HG03439 (cell line): ENCODE measurements at regions not wholly inside any gene's neighbourhood (a gene's known extent, or its start where the extent isn't known, plus 50 kb on each side); places are given as distances from the start of the nearest gene placed in this dataset.

Experiments used
- ATAC-seq: cut with Tn5 transposase; IDR thresholded peaks from one replicate; pipeline ENCODE4 v1.9.1; 2021; ENCODE audit warnings: mild to moderate bottlenecking, moderate library complexity; ENCODE audit not compliant: unreplicated experiment

DNA sequence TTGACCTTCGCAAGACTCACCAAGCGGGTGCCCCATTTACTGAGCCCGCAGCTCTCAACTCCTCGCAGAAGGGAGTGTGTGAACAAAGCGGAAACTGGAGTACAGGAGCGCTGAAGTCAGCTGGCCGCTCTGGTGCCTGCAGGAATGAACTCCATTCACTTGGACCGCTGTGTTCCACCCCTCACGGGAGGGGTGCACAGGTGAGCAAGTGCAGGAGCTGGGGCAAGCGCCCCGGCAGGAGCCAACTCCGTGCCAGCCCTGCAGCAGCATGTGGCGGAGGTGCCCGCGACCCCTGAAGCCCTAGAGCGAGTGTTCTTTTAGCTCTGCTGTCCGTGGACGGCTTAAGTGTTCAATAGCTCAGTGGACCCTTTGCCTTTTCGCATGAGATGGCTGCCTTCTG lies 471.6 kb upstream of the ADGRL4 start:
- ATAC-seq = no peak

- ATAC-seq = peak; percentile 78
Measured at GRCh38 chr1:79472067-79472656, 465.6 kb upstream of the ADGRL4 start.

DNA sequence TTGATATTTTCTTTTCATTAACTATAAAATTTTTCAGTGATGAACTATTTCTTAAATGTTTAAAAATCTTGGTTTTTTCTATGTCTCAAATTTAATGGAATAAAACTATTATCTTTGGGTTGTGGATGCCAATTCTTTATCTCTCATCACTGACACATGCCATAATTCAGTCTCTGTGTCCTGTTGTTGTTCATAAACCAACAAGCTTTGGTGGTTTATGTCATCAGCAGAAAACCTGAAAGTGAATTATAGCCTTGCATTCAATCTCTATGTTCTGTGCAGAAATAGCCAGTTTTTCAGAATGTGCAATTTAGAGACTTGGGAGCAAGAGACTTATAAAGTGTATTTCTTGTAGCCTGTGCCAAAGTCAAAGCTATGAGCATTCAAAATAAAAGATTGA lies 462.6 kb upstream of the ADGRL4 start:
- no peak for ATAC-seq

- peak; percentile 99 for ATAC-seq
Measured at GRCh38 chr1:79460773-79461436, 454.4 kb upstream of the ADGRL4 start.

DNA sequence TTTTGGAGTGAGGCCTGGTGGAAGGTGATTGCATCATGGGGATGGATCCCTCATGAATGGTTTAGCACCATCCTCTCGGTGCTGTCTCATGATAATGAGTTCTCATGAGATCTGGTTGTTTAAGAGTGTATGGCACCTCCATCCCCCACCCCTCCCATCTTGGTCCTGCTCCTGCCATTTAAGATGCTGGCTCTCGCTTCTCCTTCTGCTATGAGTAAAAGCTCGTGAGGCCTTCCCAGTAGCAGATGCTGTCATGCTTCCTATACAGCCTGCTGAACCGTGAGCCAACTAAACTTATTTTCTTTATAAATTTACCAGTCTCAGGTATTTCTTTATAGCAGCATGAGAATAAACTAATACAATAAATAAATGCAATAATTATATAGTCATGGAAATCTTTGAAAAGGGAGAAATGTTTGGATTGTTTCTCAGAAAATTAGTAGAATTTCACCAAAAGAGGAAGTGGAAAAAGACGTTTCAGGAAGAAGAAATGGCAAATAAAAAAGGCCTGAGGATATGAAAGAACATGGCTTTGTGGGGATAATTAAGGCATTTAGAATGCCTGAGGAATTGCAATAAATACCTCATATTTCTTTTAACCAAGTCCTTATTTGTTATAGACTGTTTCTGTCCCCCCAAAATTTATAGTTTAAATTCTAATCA lies 451.2 kb upstream of the ADGRL4 start:
- no peak for ATAC-seq

DNA sequence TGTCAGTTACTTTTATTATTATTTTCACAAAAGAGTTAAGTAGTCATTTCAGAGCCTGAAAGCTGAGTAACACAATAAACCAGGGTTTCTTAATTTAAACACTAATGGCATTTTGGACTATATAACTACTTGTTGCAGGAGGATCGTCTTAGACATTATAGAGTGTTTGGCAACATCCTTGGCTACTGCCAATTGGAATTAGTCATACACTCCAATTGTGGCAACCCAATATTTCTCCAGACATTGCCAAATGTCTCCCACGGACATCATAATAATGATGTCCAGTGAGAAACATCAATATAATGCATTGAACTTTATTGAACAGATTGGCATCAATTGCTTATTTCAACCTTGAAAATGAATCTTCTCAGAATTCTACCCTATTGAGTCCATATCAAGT lies 441.9 kb upstream of the ADGRL4 start:
- ATAC-seq = no peak

GRCh38 chr1:79441238-79441637 lies 434.7 kb upstream of the ADGRL4 start:
- no peak for ATAC-seq

- no peak for ATAC-seq
Measured at GRCh38 chr1:79437540-79437939, 431.0 kb upstream of the ADGRL4 start.

DNA sequence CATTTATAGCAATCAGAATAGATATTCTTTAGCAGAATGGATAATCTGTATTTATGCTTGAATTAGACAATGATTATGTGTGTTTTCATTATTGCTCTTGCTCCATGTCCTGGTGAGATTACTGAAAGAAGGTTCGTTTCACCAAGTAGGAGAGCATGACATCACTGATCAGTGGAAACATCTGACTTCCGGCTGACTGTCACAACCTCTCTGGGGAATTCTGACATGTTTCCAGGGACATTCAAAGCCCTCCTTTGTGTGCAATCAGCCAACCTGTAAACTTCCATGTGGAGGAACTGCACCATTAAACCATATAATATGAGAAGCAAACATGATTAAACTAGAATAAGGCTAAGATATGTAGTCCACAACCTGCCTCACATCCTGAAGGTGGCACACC lies 424.8 kb upstream of the ADGRL4 start:
- no peak for ATAC-seq

DNA sequence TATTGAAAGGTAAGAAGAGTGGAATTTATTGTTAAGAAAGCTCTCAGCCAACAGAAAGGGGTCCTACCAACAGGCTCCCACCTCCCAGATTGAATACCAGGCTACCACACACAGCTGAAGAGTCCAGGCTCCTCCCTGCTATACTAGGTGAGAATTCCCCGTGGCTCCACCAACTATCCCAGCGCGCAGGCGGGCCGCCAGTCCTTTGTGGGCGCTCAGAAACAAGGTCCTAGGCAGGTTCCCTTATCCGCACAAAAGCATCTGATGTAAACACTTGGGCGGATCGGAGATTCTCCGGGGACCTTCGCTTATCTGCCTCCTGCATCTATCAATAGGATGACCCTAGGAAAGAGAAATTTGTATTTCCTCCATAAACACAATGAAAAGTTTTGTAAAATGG lies 423.9 kb upstream of the ADGRL4 start:
- no peak for ATAC-seq

DNA sequence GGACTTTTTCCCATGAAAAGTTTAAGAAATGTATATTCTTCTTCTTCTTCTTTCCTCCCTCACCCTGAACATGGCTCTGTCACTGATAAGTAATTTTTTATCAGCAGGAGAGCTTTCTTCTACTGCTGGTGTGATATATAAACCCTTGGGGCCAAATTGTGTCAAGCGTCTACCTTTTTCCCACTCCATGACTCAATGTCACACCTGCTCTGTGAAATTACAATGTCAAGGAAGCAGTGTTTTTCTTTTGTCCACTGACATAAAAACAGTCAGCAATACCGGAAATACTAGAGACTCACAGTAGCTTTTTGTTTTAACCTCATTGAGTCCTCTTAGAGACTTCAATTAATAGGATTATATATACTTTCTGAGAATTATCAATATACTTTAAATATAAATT lies 416.2 kb upstream of the ADGRL4 start:
- ATAC-seq = no peak

DNA sequence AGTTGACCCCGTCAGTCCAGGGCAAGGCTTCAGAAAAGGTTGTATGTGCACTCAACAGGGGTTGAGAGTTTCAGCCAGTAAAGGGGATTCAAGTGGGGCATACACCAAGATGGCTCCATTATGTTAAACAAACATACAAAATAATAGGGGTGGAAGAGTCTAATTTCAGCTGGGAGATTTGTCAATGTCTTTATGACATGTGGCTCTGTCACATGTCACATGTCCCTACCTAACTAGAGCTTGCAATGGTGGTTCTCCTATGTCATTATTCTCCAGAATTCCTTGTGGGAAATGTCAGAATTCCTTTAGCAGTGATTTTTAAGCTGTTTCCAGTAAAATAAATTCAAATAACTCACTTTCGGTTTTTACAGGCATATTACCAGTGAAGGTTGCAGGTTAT lies 392.0 kb upstream of the ADGRL4 start:
- no peak for ATAC-seq

DNA sequence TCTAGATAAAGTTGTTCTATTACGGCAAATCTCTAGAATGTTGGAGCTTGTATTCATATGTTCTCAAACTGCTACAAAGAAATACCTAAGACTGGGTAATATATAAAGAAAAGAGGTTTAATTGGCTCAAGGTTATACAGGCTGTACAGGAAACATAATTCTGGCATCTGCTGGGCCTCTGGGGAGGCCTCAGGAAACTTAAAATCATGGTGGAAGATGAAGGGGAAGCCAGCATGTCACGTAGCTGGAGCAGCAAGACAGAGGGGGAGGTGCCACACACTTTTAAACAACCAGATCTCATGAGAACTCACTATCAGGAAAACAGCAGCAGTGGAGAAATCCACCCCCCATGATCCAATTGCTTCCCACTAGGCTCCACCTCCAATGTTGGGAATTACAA lies 390.4 kb upstream of the ADGRL4 start:
- ATAC-seq = no peak

DNA sequence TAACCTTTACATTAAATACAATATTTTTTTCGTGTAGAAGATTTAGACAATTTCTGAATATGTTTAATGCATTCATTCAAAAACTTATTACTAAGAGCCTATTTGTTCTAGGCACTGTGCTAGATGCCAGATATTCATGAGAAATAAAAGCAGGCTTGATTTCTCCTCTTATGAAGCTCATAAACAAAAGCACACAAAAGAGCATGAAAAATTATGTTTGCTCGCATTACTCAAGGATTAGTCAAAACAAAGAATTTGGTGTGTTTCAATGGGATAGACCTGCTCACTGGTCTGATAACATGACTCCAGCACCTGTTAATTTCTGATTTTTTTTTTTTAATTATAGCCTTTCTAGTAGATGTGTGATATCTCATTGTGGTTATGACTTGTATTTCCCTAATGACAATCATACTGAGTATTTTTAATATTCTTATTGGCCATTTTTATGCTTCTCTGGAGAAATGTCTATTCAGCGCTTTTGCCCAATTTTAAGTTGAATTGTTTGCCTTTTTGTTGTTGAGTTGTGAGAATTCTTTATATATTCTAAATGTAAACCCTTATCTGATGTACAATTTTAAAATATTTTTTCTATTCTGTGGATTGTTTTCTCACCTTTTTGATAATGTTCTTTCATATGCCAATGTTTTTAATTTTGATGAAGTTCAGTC lies 382.3 kb upstream of the ADGRL4 start:
- no peak for ATAC-seq

GRCh38 chr1:79386730-79387129 lies 380.2 kb upstream of the ADGRL4 start:
- ATAC-seq = no peak

GRCh38 chr1:79380078-79380477 lies 373.5 kb upstream of the ADGRL4 start:
- no peak for ATAC-seq

- no peak for ATAC-seq
Measured at GRCh38 chr1:79376106-79376505, 369.6 kb upstream of the ADGRL4 start.

DNA sequence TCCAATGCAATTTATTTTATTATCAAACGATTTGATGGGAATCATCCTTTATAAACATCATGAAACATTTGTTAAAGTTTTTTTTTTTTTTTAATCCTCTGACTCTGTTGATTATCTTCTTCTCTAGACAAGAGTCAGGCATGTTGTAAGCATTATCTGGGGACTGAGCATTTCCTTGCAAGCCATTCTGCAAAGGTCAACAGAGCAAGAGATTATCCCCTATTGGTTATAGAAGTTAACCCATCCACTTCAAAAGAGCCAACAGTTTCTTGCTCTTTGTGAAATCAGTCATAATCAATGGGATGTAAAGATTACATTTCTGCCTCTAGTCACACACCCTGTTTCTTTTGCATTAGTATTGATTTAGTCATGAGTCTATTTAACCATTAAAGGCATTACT lies 368.8 kb upstream of the ADGRL4 start:
- ATAC-seq = no peak

DNA sequence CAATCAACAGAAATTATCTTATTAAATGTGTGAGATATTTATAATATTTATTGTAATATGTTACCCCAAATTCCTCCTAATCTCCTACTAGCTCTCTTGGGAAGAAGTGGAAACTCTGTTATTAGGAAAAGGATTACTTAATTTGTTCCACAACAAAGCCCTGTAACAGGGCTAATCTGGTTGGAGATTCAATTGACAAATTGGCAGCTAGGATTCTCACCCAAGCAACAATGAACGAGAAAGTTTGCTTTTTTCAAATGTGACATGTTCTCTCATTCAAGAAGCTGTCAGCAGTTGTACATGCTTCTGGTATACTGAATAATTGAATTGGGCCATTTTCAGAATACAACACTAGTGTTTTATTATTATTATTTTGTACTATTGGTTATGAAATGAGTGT lies 367.9 kb upstream of the ADGRL4 start:
- ATAC-seq = no peak

DNA sequence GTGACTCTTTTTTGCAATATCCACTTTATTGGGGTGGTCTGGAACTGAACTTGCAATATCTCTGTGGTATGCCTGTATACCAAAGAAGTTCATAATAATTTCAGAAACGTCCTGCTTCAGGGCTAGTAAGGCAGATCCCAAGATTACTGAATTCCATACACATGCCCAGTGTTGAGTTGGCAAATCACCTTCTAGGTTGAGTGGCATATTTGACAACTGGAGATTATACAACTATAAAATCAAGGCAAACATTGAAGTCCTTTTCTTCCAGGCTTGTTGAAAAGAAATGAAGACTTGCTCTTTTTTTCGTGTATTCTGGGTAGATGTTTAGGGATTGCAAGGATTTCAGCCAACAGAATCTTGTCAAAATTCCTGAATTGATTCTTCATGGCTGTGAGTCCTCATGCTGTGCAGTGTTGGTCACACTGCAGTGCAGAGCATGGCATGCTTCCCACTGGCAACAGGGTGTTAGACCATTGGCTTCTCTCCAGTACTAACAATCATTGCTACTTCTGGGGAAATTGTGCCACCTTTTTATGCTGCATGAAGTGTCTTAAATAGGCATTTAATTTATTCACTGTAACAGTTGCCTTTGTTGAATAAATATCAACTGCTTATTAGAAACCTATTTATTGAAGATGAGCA lies 367.1 kb upstream of the ADGRL4 start:
- ATAC-seq = no peak

GRCh38 chr1:79371802-79372201 lies 365.3 kb upstream of the ADGRL4 start:
- ATAC-seq = no peak

- ATAC-seq = no peak
Measured at GRCh38 chr1:79369091-79369490, 362.6 kb upstream of the ADGRL4 start.
